Sigmoid colon (tissue), 4 donors: ENCODE measurements at regions not wholly inside any gene's neighbourhood (a gene's known extent, or its start where the extent isn't known, plus 50 kb on each side); places are given as distances from the start of the nearest gene placed in this dataset.

ENCODE experiments used
- CTCF ChIP-seq, 4 experiments: fragments of 450-650 bp in 3 of 4; fragments of 200-600 bp in 1 of 4; IDR thresholded peaks; one replicate each; pipeline ENCODE4 v1.5.1; 2016 to 2019; ENCODE audit warnings: antibody characterized with exemption in 4 of 4, mild to moderate bottlenecking in 3 of 4, moderate library complexity in 2 of 4
- EP300 ChIP-seq, 4 donors: sonication (generic); formaldehyde crosslinking; IDR thresholded peaks; one replicate each; pipeline ENCODE4 v1.6.1; 2017; ENCODE audit warnings: antibody characterized with exemption in 4 of 4

GRCh38 chr4:129900430-129900953 is 804.5 kb downstream of the C4orf33 start:
- TF ChIP-seq EP300 (IDR thresholded peaks at IDR 0.05) (no peak), CTCF (IDR thresholded peaks at IDR 0.05) (no peak)
